ENCODE measurements at regions not wholly inside any gene's neighbourhood (a gene's known extent, or its start where the extent isn't known, plus 50 kb on each side); places are given as distances from the start of the nearest gene placed in this dataset.
A peak's percentile ranks its signal among the peaks of the same experiment; 100 is the strongest.

DNA sequence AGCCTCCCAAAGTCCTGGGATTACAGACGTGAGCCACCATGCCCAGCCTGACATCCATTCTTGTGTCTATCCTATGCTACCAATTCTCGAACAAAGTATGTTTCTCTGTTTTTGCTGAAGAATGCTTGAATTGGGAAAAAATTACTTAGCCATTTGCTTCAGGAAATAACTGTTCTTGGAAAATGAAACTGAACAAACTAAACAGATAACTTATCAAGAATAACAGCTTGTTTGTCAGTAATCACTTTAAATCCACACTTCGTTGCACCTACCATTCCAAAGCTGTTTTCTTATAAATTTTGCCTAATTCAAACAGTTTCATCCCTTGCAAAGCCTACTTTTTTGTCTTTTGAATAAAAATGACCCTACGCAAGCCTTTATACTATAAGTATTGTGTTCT, 672.9 kb downstream of the SUCLG1 start:
- DNase-seq (ENCODE audit: low read depth), result no peak

DNA sequence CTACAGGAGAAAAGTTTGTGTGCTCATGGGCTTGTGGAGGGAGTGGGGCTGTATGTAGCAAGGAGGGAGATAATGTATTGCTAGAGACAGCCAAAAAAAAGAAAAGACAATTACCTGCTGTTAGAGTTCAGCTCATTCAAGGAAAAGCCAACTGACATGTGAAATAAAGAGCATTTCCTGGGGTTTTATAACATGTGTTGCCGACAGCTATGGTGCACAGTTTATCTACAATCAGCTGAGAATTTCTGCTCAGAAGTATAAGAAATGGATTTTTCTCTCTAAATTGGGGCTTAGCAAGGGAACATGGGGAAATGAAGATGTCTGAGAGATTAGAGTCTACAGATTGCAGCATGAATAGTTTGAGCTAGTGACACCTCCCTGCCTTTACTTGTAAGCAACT, 674.1 kb downstream of the SUCLG1 start:
- DNase-seq (ENCODE audit: low read depth), result no peak

DNA sequence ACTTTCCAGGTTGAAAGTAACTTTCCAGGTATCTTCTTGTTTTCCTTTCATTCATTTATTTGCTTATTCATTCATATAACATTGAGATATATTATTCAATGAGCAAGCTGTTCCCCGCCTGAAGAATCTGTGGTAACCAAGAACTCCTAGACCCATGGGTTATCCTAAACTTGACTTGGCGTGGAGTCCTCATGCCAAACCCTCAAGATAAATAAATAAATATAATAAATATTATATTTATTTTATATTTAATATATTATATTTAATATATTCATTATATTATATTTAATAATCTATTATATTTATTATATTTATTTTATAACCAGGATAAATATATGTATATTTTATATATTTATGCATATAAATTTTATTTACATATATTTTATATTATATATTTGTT, 674.8 kb downstream of the SUCLG1 start:
- no peak for DNase-seq (ENCODE audit: low read depth)

DNA sequence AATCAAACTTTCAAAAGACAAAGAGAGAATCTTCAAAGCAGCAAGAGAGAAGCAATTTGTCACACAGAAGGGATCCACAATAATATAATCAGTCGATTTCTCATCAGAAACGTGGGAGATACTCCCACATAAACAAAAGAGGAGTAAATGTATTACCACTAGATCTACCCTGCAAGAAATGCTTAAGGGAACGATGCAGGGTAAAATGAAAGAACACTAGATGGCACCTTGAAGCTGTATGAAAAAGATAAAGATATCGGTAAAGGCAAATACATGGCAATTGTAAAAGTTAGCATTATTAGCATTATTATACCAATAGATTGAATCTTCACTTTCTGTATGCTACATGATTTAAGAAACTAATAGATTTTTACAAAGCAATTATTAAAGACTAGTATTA, 677.0 kb downstream of the SUCLG1 start:
- DNase-seq (ENCODE audit: low read depth), result no peak

DNA sequence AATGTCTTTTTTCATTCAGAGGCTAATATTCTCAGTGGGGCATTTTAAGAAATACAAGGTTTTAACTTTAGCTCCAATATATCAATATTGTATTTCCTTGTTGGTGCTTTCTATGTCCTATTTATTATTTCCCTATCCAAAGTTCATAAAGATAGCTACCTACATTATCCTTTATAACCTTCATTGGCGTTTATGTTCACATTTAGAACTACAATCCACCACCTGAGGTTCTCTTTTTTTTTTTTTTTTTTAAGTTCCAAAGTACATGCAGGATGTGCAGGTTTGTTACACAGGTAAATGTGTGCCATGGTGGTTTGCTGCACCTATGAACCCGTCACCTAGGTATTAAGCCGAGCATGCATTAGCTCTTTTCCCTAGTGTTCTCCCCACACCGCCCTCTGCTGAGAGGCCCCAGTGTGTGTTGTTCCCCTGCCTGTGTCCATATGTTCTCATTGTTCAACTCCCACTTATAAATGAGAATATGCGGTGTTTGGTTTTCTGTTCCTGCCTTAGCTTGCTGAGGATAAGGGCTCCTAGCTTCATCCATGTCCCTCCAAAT, 694.6 kb downstream of the SUCLG1 start:
- DNase-seq (ENCODE audit: low read depth), result no peak

DNA sequence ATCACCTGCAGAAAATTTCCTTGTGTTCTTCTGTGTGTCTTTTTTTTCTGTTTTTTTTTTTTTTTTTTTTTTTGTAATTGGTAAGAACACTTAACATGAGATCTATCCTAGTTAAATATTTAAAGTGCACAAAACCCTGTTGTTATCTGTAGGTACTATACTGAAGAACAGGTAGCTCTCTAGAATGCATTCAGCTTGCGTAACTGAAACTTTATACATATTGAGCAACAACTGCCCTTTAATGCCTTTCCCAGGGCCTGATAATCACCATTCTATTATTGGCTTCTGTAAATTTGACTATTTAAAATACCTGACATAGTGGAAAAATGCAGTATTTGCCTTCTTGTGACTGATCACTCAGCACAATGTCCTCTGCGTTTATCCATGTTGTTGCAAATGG, 701.8 kb downstream of the SUCLG1 start:
- DNase-seq (ENCODE audit: low read depth), result no peak

DNA sequence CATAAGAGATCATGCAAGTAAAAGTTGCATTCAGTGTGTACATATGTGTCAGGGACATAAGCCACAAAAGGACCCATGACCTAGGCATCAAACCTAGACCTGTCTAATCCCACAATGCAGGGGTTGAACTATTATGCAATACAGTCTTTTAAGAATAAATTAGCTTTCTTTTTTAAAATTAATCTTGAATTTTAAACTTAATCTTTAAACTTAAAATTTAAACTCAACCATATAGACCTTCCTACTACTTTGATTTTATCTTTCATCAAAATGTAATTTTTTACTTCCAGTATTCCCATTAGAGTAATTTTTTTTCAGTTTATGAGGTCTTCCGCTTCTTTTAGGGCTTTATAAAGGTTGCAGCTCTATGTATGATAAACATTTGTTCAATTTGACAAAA, 702.9 kb downstream of the SUCLG1 start:
- DNase-seq (ENCODE audit: low read depth), result no peak

DNA sequence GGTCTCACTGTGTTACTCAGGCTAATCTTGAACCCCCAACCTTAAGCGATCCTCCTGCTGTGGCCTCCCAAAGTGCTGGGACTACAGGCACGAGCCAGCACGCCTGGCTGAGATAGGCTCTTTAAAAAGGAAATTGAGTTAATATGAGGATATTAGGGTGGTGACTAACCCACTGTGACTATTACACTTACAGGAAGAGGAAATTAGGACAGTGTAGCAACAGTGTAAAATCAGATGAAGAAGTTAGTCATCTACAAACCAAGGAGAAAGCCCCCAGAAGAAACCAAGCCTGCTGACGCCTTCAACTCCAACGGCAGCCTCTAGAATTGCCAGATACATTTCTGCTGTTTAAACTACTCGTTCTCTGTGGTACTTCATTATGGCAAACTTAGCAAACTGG, 711.9 kb downstream of the SUCLG1 start:
- DNase-seq (ENCODE audit: low read depth), result no peak

DNA sequence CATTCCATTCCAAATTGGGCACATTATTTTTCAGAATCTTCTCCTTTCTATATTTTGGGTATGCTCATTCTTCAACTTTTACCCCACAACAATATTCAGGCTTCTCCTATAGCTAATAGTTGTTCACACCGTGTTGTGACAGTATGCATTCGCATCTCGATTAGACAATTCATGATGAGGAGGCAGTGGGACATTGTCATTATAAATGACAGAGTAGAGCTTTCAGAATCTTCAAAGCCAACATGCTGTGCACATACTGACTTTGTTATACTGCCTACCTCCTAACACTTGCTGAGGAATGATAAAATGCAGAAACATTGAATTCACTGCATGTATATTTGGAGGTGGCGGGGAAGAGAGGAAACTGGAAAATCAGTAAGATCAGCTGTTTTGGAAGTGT, 714.2 kb downstream of the SUCLG1 start:
- DNase-seq (ENCODE audit: low read depth), result no peak

DNA sequence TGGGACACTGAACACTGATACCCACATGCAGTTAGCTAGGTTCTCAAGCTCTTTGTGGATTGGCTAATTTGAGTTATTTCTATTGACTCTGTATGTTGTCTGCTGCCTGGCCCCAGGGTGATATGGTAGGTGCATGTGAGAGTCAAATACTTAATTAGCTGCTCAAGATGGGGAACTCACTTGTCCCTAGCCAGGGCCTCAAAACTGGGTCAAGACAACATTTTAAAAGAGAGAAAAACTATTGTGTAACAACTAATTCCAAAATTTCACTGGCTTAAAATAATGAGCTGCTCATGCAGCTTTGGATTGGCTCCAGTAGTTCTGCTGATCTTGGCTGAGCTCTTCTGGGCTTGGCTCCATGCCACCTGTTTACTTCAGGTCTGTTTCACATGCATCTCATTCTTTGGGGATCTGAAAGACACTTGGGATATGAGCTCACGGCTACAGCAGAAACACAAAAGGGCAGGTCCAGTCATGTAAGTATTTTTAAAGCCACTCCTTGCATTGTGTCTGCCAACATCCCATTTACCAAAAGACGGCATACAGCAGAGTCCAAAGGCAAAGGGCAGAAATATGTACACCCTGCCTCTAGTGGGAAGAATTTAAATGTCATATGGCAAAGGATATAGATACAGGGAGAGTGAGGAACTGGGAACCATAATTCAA, 716.8 kb downstream of the SUCLG1 start:
- DNase-seq (ENCODE audit: low read depth), result no peak

DNA sequence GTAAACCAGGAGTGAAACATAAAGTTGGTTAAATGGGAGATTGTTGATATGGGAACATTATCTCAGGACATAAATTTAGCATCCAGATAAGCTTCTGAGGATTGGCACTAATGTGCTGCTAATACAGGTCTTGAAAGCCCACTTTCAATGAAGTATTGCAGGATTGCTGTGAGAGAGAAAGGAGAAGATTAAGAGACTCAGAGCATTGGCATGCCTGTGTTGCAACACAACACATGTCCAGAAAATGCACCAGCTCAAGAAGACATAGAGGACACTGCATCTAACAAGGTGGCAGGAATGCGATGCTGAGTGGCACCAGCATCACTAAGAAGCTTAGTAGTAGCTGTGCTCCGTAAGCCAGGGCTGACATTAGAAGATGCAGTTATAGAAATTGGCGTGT, 728.9 kb downstream of the SUCLG1 start:
- peak; percentile 3 for DNase-seq (ENCODE audit: low read depth)

DNA sequence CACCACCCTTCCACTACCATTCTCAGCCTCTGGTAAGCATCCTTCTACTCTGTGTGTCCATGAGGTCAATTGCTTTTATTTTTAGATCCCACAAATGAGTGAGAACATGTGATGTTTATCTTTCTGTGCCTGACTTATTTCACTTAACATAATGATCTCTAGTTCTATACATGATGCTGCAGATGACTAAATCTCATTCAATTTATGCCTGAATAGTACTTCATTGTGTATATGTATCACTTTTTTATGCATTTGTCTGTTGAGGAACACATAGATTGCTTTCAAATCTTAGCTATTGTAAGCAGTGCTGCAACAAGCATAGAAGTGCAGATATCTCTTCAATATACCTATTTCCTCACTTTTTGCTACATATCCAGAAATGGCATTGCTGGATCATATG, 733.3 kb downstream of the SUCLG1 start:
- DNase-seq (ENCODE audit: low read depth), result no peak

DNA sequence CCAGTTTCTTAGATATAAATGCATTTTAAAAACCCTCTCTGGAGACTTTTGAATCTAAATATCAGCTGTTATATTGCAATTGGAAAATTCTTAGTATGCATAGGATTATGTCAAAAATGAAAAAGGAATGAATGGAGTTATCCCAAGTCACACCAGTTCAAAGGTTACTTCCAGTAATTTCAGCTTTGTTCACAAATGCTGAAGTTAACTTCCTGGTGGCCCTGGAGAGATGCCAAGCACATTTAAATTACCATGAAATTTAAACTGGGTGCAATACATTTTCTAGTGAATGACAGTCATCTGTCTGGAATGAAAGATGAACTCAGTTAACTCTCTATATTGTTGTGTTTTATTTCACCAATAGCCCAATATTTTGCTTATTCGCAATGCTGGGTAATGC, 753.9 kb downstream of the SUCLG1 start:
- peak; percentile 0 for DNase-seq (ENCODE audit: low read depth)

DNA sequence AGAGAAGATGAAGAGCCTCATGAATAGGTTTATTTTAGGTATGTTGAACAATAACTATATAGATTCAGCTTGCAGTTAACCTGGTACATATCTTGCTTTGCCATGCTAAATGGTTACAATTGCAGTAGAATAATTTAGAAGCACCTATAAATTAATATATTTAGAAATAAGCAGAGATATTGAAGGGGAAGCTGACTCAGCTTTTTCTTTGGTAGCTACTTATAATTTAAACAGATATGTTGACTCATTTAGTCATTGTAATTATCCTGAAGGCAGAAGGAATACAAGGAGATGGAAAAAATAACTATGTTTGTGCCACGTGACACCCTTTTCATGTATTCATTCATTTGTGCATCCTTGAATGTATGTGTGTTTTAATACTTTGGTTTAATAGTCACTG, 755.5 kb downstream of the SUCLG1 start:
- no peak for DNase-seq (ENCODE audit: low read depth)

DNA sequence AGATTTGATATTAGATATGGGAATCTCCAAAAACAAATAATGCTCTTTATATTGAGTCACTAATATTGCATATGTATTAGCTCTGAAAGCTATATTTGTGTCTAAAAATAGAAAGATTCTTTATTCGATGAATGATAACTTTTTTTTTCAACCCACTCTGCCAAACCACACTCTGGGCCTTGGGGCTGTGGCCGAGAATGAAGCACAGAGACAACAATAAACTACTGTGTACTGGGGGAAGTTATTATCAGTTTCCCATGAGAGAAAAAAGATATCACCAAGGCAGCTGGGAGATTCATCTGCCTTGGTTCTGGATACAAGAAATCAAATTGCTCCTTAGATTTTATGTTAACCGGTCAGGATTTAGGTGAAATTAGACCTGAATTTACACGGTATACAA, 762.2 kb downstream of the SUCLG1 start:
- no peak for DNase-seq (ENCODE audit: low read depth)

DNA sequence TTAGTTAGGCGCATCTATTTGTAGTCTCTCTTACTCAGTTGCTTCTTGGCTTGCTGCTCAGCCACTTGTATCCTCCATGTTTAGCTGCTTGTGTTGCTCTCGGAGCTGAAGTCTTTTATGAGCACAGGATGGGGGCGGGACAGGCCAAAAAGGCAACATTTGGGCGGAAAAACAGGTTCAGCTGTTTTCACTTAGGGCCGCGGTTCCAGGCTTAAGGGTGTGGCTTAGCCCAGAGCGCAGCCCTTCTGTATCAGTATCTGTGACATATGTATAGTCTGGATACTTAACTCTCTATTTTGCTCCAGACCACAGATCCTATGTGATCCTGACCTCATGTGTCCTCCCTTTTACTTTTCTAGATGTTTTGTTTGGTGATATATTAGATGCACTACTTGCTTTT, 763.5 kb downstream of the SUCLG1 start:
- no peak for DNase-seq (ENCODE audit: low read depth)

DNA sequence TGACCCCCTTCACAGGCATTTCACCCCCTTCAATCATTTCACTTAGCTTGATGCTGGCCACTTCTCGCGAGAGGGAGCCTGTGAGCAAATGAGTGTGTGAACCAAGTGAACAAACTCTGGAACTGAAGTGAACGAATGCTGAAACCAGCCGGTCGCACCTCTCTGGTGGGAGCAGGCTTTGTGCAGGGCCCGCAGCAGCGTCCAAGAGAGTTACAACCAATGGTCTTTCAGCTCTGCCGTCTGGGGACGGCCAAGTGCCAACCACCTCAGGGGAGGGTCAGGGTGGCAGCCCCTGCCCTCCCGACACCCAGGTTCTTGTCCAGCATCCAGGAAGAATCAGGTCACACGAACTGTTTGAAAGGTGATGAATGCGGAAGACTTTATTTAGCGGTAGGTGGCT, 764.0 kb downstream of the SUCLG1 start:
- no peak for DNase-seq (ENCODE audit: low read depth)

DNA sequence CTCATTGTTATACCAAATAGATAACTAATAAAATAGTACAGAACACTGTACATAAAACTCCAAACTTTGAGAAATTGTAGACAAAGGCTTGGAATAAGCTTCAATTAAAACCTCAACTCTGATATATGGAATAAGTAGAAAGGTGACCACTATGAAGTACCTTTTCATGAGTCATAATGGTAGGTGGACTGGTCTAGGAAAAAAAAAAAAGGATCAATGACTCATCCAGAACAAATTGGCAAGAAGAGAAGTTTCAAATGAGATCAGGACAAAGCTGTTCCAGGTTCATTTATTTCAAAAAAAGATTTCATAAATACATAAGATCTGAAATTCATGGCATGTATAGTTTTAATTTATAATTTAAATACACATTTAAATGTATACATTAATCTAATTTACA, 769.7 kb downstream of the SUCLG1 start:
- DNase-seq (ENCODE audit: low read depth), result no peak

DNA sequence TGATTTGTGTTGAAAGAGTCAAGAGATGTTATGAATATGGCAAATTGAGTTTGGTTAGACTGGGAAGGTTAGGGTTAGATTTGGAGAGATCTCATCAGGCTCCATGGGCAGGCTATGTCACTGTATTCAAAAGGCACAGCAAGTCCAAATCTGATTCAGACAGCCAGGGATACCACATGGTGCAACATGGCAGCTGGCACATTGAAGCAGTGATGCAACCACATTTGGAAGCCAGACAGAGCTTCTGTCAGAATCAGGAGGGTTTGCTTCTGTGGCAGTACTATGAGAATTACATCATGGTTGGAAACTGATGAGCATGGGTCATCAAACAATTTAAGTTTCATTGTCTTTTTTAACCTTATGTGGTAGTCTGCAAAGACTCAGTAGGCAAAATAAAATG, 772.2 kb downstream of the SUCLG1 start:
- DNase-seq (ENCODE audit: low read depth), result no peak

DNA sequence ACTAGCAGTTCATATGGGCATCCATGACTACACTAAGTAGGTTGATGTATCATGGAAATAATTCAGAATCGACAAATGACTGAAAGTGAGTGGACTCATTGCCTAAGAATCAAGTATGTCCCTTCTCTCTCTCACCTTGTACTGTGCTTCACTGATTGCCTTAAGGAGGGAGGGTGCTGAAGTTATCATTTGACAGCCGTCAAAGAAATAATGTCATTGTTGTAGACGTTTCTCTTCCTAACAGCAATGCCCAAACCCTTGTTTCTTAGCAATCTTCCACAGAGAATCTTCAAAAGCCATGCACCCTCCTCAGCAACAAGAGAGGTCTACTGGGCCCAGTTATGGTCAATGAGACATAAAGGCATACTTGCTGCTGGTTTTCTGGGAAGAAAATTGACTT, 785.0 kb downstream of the SUCLG1 start:
- DNase-seq (ENCODE audit: low read depth), result no peak

DNA sequence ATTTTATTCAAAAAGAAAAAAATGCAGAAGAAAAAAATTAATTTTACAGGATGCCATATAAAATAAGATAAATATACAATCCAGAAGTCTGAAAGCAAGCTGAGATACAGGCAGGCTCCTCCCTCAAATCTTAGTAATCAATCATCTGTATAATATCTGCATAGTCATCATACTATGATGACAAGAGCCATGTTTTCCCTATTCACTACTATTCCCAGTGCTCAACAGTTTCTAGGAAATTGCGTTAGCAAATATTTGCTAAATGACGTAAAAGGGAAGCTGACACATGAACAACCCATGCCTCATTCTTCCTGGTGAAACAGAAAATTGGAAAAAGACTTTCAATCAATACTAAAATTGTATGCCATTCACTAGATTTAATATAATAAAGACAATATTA, 793.2 kb downstream of the SUCLG1 start:
- DNase-seq (ENCODE audit: low read depth), result peak; percentile 15

DNA sequence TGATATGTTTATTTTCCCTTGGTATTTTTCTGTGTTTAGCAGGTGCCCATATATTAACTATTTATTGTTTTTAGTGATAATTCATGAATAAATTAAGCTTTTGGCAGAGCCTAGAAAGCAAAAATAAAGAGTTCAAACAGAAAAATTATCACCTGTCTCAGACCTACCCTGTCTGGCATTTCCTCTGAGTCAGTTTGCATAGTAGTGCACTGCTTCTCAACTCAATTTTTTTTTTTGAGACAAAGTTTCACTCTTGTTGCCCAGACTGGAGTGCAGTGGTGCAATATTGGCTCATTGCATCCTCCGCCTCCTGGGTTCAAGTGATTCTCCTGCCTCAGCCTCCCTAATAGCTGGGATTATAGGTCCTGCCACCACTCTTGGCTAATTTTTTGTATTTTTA, 793.9 kb downstream of the SUCLG1 start:
- DNase-seq (ENCODE audit: low read depth), result no peak

DNA sequence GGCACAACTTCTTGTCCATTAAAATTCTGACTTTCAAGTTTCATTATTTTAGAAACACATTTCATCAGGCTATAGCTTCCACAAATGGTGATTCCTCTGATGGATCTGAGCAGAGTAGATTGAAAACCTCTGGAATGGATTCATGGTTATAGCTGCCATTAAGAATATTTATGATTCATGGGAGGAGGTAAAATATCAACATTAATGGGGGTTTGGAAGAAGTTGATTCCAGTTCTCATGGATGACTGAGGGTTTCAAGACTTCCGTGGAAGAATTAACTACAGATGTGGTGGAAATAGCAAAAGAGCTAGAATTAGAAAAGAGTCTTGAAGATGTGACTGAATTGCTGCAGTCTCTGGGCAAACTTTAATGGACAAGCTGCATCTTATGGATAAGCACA, 797.4 kb downstream of the SUCLG1 start:
- no peak for DNase-seq (ENCODE audit: low read depth)

DNA sequence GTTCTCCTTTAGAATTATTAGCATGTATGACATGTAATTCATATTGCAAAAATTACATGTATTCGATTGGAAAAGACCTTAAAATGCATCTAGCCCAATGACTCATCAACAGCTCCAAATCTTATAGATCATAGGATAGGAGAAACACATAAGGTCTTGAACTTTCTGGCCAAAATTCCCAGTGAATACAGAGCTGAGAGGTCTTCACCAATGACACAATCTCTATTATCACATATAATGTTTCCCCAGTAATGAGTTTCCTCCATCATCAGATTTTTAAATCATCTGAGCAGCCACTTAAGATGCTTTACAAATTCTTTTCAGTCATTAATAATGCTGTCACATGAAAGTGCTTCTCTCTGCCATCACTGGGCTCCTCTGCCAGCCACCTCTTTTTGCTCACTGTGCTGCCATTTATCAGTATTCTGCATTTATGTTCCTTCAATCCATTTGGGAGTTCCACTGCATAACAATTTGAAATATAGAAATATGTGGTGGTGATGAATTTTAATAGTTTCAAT, 804.9 kb downstream of the SUCLG1 start:
- DNase-seq (ENCODE audit: low read depth), result no peak
